Loucy (cell line): ENCODE measurements at regions not wholly inside any gene's neighbourhood (a gene's known extent, or its start where the extent isn't known, plus 50 kb on each side); places are given as distances from the start of the nearest gene placed in this dataset.

Experiments
- CTCF ChIP-seq: fragments of 200-600 bp; sonication (generic); conservative IDR thresholded peaks from 2 replicates; pipeline ENCODE4 v1.5.1; 2014; ENCODE audit warnings: mild to moderate bottlenecking, antibody characterized with exemption, low read length
- EZH2phosphoT487 ChIP-seq: fragments of 200-600 bp; IDR thresholded peaks from 2 replicates; pipeline ENCODE4 v1.6.1; 2018; ENCODE audit warnings: antibody characterized with exemption, mild to moderate bottlenecking, moderate library complexity, borderline replicate concordance

DNA sequence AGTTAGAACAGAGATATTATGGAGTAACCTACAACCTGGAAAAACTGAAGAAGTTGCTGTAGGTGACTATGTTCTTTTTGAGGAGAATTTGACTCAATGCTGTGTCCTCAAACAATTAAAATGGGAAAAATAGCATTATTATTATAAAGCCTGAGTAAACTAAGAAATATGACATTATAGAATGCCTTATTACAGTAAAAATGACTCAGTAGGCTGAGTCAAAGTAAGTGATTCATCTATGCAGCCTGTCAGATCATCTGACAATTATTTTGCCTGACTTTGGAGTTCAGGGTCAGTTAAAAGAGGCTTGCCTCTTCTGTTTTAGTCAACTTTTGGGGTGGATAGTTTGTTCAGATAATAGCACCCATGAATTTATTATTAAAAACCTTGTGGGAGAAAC, 150.8 kb upstream of the PTGFR start:
- TF ChIP-seq CTCF (no peak), EZH2phosphoT487 (no peak)
